Karpas-422 (cell line): ENCODE measurements at regions not wholly inside any gene's neighbourhood (a gene's known extent, or its start where the extent isn't known, plus 50 kb on each side); places are given as distances from the start of the nearest gene placed in this dataset.
"Not testable (repeated sequence)": the region's sequence is repeated elsewhere in the genome, so short reads cannot be mapped to it uniquely, and the experiment has no call there.

Experiments used
- DNase-seq: peaks from one replicate; pipeline ENCODE4 v3.0.0-alpha.2; 2015
- H2AFZ ChIP-seq: fragments of 200-600 bp; sonication (generic); 2 replicates; pipeline ENCODE4 v1.6.1; 2014; ENCODE audit warnings: antibody characterized with exemption, low read length, mixed read lengths
- H3K27ac ChIP-seq: fragments of 200-600 bp; sonication (generic); 2 replicates; pipeline ENCODE4 v1.5.1; 2014; ENCODE audit warnings: mild to moderate bottlenecking, low read length, moderate library complexity
- H3K27me3 ChIP-seq: fragments of 200-600 bp; sonication (generic); 2 replicates; pipeline ENCODE4 v1.6.1; 2014; ENCODE audit warnings: low read length, mixed read lengths
- H3K36me3 ChIP-seq: fragments of 200-600 bp; sonication (generic); 2 replicates; pipeline ENCODE4 v1.6.1; 2014; ENCODE audit warnings: low read length, mixed read lengths; ENCODE audit not compliant: insufficient read depth
- H3K4me1 ChIP-seq: fragments of 200-600 bp; sonication (generic); 2 replicates; pipeline ENCODE4 v1.6.1; 2014; ENCODE audit warnings: mild to moderate bottlenecking, low read length, mixed read lengths
- H3K4me2 ChIP-seq: fragments of 200-600 bp; sonication (generic); 2 replicates; pipeline ENCODE4 v1.6.1; 2014; ENCODE audit warnings: low read length, low read depth, mild to moderate bottlenecking; ENCODE audit not compliant: poor library complexity, severe bottlenecking
- H3K4me3 ChIP-seq: fragments of 200-600 bp; sonication (generic); 2 replicates; pipeline ENCODE4 v1.5.1; 2014; ENCODE audit warnings: mild to moderate bottlenecking, antibody characterized with exemption, low read length, mixed read lengths
- H3K79me2 ChIP-seq: fragments of 200-600 bp; sonication (generic); 2 replicates; pipeline ENCODE4 v1.6.1; 2014; ENCODE audit warnings: mild to moderate bottlenecking, low read length, mixed read lengths
- H3K9ac ChIP-seq: fragments of 200-600 bp; sonication (generic); 2 replicates; pipeline ENCODE4 v1.6.0; 2014; ENCODE audit warnings: low read length
- H3K9me2 ChIP-seq: fragments of 200-600 bp; sonication (generic), shearing (Covaris generic); replicated peaks from 2 replicates; pipeline ENCODE4 v1.6.0; 2014; ENCODE audit warnings: mild to moderate bottlenecking, low read length, moderate library complexity; ENCODE audit not compliant: insufficient read depth
- H3K9me3 ChIP-seq: fragments of 300-700, 200-600 bp; sonication (generic); 2 replicates; pipeline ENCODE4 v1.6.1; 2014; ENCODE audit warnings: low read length, mixed read lengths
- H4K20me1 ChIP-seq: fragments of 200-600 bp; sonication (generic); 2 replicates; pipeline ENCODE4 v1.6.1; 2014; ENCODE audit warnings: mild to moderate bottlenecking, antibody characterized with exemption, low read length, low read depth; ENCODE audit not compliant: insufficient read depth

GRCh38 chr1:198436276-198436675, 104.2 kb downstream of the ATP6V1G3 start:
- no peaks in the 10 kb centered on the region for H3K9me3 ChIP-seq
- H3K4me3 ChIP-seq, result no peak overlapping the region
- no peaks in the 10 kb centered on the region for H3K4me1 ChIP-seq
- no peak overlapping the region for H3K27ac ChIP-seq
- H3K79me2 ChIP-seq, result no peaks in the 10 kb centered on the region
- H4K20me1 ChIP-seq, result no peaks in the 10 kb centered on the region
- H3K9ac ChIP-seq, result no peak overlapping the region
- H3K4me2 ChIP-seq, result no peak overlapping the region
- no peak overlapping the region for H2AFZ ChIP-seq
- H3K27me3 ChIP-seq, result no peaks in the 10 kb centered on the region
- no peaks in the 10 kb centered on the region for H3K36me3 ChIP-seq
- DNase-seq, result no peak
- H3K9me2 ChIP-seq, result no peaks in the 10 kb centered on the region

DNA sequence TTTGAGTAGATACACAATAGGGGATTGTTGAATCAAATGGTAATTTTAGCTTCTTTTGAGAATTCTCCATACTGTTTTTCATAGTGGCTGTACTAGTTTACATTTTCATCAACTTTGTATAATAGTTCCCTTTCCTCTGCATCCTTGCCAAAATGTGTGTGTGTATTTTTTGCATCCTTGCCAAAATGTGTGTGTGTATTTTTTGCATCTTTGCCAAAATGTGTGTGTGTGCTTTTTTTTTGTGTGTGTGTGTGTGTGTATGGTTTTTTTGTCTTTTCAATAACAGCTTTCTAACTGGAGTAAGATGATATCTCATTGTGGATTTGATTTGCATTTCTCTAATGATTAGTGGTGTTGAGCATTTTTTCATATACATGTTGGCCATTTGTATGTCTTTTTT, 105.4 kb downstream of the ATP6V1G3 start:
- Histone ChIP-seq H3K79me2 (no peaks in the 10 kb centered on the region), H3K4me1 (no peaks in the 10 kb centered on the region), H3K9me3 (no peaks in the 10 kb centered on the region), H4K20me1 (no peaks in the 10 kb centered on the region), H3K27me3 (no peaks in the 10 kb centered on the region), H3K9me2 (no peaks in the 10 kb centered on the region), H3K4me2 (no peak overlapping the region), H3K36me3 (no peaks in the 10 kb centered on the region), H2AFZ (no peak overlapping the region), H3K4me3 (no peak overlapping the region), H3K9ac (no peak overlapping the region), H3K27ac (no peak overlapping the region)
- DNase-seq, result no peak

GRCh38 chr1:198424441-198424840, 116.0 kb downstream of the ATP6V1G3 start:
- H3K4me1 ChIP-seq, result no peaks in the 10 kb centered on the region
- H3K9ac ChIP-seq, result no peak overlapping the region
- no peak overlapping the region for H2AFZ ChIP-seq
- no peak overlapping the region for H3K4me2 ChIP-seq
- no peak for DNase-seq
- no peak overlapping the region for H3K27ac ChIP-seq
- no peaks in the 10 kb centered on the region for H3K9me2 ChIP-seq
- no peaks in the 10 kb centered on the region for H3K9me3 ChIP-seq
- no peaks in the 10 kb centered on the region for H3K27me3 ChIP-seq
- no peak overlapping the region for H3K4me3 ChIP-seq
- H3K79me2 ChIP-seq, result no peaks in the 10 kb centered on the region
- no peaks in the 10 kb centered on the region for H4K20me1 ChIP-seq
- no peaks in the 10 kb centered on the region for H3K36me3 ChIP-seq

GRCh38 chr1:198423673-198424072, 116.8 kb downstream of the ATP6V1G3 start:
- H2AFZ ChIP-seq, result no peak overlapping the region
- DNase-seq, result no peak
- no peaks in the 10 kb centered on the region for H3K4me1 ChIP-seq
- no peak overlapping the region for H3K4me3 ChIP-seq
- no peaks in the 10 kb centered on the region for H3K79me2 ChIP-seq
- no peaks in the 10 kb centered on the region for H3K9me2 ChIP-seq
- H3K27ac ChIP-seq, result no peak overlapping the region
- no peaks in the 10 kb centered on the region for H3K27me3 ChIP-seq
- no peaks in the 10 kb centered on the region for H4K20me1 ChIP-seq
- no peak overlapping the region for H3K4me2 ChIP-seq
- no peak overlapping the region for H3K9ac ChIP-seq
- no peaks in the 10 kb centered on the region for H3K9me3 ChIP-seq
- no peaks in the 10 kb centered on the region for H3K36me3 ChIP-seq

- no peaks in the 10 kb centered on the region for H3K27me3 ChIP-seq
- no peaks in the 10 kb centered on the region for H3K36me3 ChIP-seq
- no peak overlapping the region for H3K27ac ChIP-seq
- DNase-seq, result no peak
- H3K9me2 ChIP-seq, result no peaks in the 10 kb centered on the region
- H4K20me1 ChIP-seq, result no peaks in the 10 kb centered on the region
- H2AFZ ChIP-seq, result no peak overlapping the region
- no peaks in the 10 kb centered on the region for H3K9me3 ChIP-seq
- no peak overlapping the region for H3K9ac ChIP-seq
- peaks cover 5% of the 10 kb centered on the region; the same call in 1 of the 2 replicates for H3K4me1 ChIP-seq
- no peak overlapping the region for H3K4me3 ChIP-seq
- no peak overlapping the region for H3K4me2 ChIP-seq
- H3K79me2 ChIP-seq, result no peaks in the 10 kb centered on the region
Observed at GRCh38 chr1:198417039-198417438, 123.4 kb downstream of the ATP6V1G3 start.

DNA sequence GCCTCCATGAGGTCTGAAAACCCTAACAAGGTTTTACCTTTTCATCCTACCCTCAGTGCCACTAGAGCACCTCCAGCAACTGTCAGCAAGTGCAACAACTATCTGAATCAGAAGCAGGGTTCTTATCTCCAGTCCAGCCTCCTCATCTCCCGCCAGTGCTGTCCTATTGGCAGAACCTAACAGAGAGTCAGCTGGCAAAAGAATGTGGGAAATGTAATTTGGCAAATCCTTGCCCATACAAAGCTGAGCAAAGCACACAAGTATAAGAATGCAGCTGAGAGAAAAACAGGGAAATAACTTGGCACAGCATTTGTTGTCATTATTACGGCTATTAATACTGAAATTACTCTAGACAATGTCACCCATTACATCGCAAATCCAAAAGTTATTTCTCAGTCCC, 124.2 kb downstream of the ATP6V1G3 start:
- H2AFZ ChIP-seq, result no peak overlapping the region

GRCh38 chr1:198411240-198411639, 129.2 kb downstream of the ATP6V1G3 start:
- no peaks in the 10 kb centered on the region for H4K20me1 ChIP-seq
- no peak overlapping the region for H3K9ac ChIP-seq
- H3K27me3 ChIP-seq, result no peaks in the 10 kb centered on the region
- DNase-seq, result no peak
- H2AFZ ChIP-seq, result no peak overlapping the region
- H3K79me2 ChIP-seq, result no peaks in the 10 kb centered on the region
- H3K9me2 ChIP-seq, result no peaks in the 10 kb centered on the region
- peaks cover 5% of the 10 kb centered on the region; the same call in 1 of the 2 replicates for H3K4me1 ChIP-seq
- H3K4me3 ChIP-seq, result no peak overlapping the region
- H3K36me3 ChIP-seq, result no peaks in the 10 kb centered on the region
- H3K4me2 ChIP-seq, result no peak overlapping the region
- H3K9me3 ChIP-seq, result no peaks in the 10 kb centered on the region
- H3K27ac ChIP-seq, result no peak overlapping the region

More for the DNA sequence above, 124.2 kb downstream of the ATP6V1G3 start:
- no peak for DNase-seq
- H3K36me3 ChIP-seq, result no peaks in the 10 kb centered on the region
- H3K4me3 ChIP-seq, result no peak overlapping the region
- H3K4me2 ChIP-seq, result no peak overlapping the region
- no peak overlapping the region for H3K27ac ChIP-seq
- no peaks in the 10 kb centered on the region for H3K9me2 ChIP-seq
- H3K27me3 ChIP-seq, result no peaks in the 10 kb centered on the region
- no peaks in the 10 kb centered on the region for H3K79me2 ChIP-seq
- H4K20me1 ChIP-seq, result no peaks in the 10 kb centered on the region
- H3K9me3 ChIP-seq, result no peaks in the 10 kb centered on the region
- H3K4me1 ChIP-seq, result peaks cover 5% of the 10 kb centered on the region; the same call in 1 of the 2 replicates
- H3K9ac ChIP-seq, result no peak overlapping the region

- no peak for DNase-seq
- H3K4me2 ChIP-seq, result no peak overlapping the region
- H3K4me1 ChIP-seq, result peaks cover 5% of the 10 kb centered on the region; the same call in 1 of the 2 replicates
- H3K36me3 ChIP-seq, result no peaks in the 10 kb centered on the region
- no peak overlapping the region for H3K27ac ChIP-seq
- H3K79me2 ChIP-seq, result no peaks in the 10 kb centered on the region
- H4K20me1 ChIP-seq, result no peaks in the 10 kb centered on the region
- H3K9me3 ChIP-seq, result no peaks in the 10 kb centered on the region
- H3K9me2 ChIP-seq, result no peaks in the 10 kb centered on the region
- H3K27me3 ChIP-seq, result no peaks in the 10 kb centered on the region
- H2AFZ ChIP-seq, result no peak overlapping the region
- no peak overlapping the region for H3K9ac ChIP-seq
- H3K4me3 ChIP-seq, result no peak overlapping the region
Observed at GRCh38 chr1:198408716-198409115, 131.8 kb downstream of the ATP6V1G3 start.

DNA sequence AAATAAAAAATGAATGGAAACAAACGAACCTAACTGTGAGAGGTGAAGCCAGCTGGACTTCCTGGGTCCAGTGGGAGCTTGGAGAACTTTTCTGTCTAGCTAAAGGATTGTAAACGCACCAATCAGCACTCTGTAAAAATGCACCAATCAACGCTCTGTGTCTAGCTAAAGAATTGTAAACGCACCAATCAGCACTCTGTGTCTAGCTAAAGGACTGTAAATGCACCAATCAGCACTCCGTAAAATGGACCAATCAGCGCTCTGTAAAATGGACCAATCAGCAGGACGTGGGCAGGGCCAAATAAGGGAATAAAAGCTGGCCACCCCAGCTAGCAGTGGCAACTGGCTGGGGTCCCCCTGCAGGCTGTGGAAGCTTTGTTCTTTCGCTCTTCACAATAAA, 135.8 kb downstream of the ATP6V1G3 start:
- not testable (repeated sequence) for H3K4me2 ChIP-seq, H3K79me2 ChIP-seq, H3K4me3 ChIP-seq, H3K9me3 ChIP-seq, H3K27me3 ChIP-seq, H2AFZ ChIP-seq, DNase-seq, H3K4me1 ChIP-seq, H3K9ac ChIP-seq, H3K36me3 ChIP-seq, H3K9me2 ChIP-seq, H4K20me1 ChIP-seq, H3K27ac ChIP-seq
